ENCODE measurements at regions not wholly inside any gene's neighbourhood (a gene's known extent, or its start where the extent isn't known, plus 50 kb on each side); places are given as distances from the start of the nearest gene placed in this dataset.

- Histone ChIP-seq H3K27me3 (no peaks in the 10 kb centered on the region), H3K36me3 (no peaks in the 10 kb centered on the region), H3K4me1 (no peaks in the 10 kb centered on the region), H3K9me3 (no peaks in the 10 kb centered on the region), H3K4me3 (no peak overlapping the region), H3K27ac (no peak overlapping the region)
- DNase-seq = no peak
- TF ChIP-seq CTCF (IDR thresholded peaks at IDR 0.05) (no peak), POLR2A (IDR thresholded peaks at IDR 0.05) (no peak)
- intact Hi-C loops (cut with DNase I; ENCODE audit: low total_unique reads) = no loop called here
Observed at GRCh38 chr2:2567776-2568175, 236.7 kb upstream of the MYT1L start.

DNA sequence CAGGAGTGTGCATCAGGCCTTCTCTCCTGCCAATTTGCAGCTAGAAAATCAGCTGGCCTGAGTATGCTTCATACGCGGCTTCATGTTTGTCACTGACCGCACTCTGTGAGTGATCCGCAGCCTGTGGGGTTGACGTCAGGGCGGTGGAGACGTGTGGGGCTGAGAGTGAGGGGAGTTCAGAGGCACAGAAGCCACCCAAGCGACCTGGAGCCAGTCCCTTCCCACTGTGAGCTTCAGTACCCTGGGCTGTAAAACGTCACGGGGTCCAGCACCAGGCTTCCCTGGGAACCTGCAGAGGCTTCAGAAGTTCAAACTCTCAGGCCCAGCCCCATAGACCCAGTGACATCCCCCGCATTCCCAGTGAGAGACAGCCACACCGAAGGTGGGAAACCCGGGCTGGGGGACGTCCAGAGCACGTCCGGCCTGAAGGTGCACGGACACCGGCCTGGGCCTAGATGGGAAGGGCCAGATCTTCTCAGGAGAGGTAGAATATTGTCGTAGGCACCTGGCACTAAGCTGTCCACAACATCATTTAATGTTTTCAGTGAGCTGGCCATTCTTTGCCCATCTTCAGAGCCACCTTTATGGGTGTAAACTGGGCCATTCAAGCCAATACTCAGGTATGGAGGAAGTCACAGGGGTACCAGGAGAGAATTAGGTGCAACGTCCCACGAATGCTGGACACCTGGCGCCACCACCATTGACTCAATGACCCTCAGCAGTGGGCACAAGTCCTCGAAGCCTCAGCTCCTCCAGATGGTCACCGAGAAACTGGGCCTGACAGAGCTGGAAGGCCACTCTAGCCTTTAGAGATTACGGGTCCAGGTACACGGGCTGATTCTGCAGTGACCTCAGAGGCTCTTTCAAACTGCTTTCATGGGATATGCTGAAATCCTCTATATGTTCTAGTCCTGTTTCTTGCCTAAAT lies 235.6 kb upstream of the MYT1L start:
- intact Hi-C loops (cut with DNase I; ENCODE audit: low total_unique reads) = no loop called here
- no peak for TF ChIP-seq POLR2A (IDR thresholded peaks at IDR 0.05)
- no peak for TF ChIP-seq CTCF (IDR thresholded peaks at IDR 0.05)
- Histone ChIP-seq H3K27ac (no peak overlapping the region), H3K27me3 (no peaks in the 10 kb centered on the region), H3K9me3 (no peaks in the 10 kb centered on the region), H3K4me1 (no peaks in the 10 kb centered on the region), H3K4me3 (no peak overlapping the region), H3K36me3 (no peaks in the 10 kb centered on the region)
- DNase-seq = no peak

DNA sequence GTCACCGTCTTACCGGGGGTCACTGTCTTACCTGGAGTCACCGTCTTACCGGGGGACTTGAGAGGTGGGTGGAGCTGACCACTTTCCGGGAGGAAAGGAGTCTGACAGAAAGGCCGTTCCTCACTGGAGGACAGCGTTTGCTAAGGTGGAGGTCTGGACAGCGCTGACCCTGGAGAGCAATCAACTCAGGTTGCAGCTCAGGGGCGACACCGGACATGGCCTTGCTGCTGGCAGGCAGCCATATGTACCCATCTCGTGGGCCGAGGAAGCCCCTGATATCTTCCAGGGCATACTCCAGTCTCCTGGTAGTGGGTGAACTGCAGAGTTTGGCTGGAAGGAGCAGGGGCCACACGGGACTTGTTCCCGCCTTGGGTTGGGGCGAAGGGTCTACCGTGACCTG lies 234.6 kb upstream of the MYT1L start:
- Histone ChIP-seq H3K27ac (no peak overlapping the region), H3K27me3 (no peaks in the 10 kb centered on the region), H3K4me3 (no peak overlapping the region), H3K9me3 (no peaks in the 10 kb centered on the region), H3K36me3 (no peaks in the 10 kb centered on the region), H3K4me1 (no peaks in the 10 kb centered on the region)
- intact Hi-C loops (cut with DNase I; ENCODE audit: low total_unique reads) = no loop called here
- DNase-seq = no peak
- TF ChIP-seq CTCF (IDR thresholded peaks at IDR 0.05) = no peak
- no peak for TF ChIP-seq POLR2A (IDR thresholded peaks at IDR 0.05)

GRCh38 chr2:2564300-2565078 lies 233.4 kb upstream of the MYT1L start:
- Histone ChIP-seq H3K27ac (no peak overlapping the region), H3K27me3 (no peaks in the 10 kb centered on the region), H3K4me1 (no peaks in the 10 kb centered on the region), H3K9me3 (no peaks in the 10 kb centered on the region), H3K36me3 (no peaks in the 10 kb centered on the region), H3K4me3 (no peak overlapping the region)
- TF ChIP-seq POLR2A (IDR thresholded peaks at IDR 0.05) = no peak
- no peak for TF ChIP-seq CTCF (IDR thresholded peaks at IDR 0.05)
- no peak for DNase-seq
- intact Hi-C loops (cut with DNase I; ENCODE audit: low total_unique reads) = no loop called here

DNA sequence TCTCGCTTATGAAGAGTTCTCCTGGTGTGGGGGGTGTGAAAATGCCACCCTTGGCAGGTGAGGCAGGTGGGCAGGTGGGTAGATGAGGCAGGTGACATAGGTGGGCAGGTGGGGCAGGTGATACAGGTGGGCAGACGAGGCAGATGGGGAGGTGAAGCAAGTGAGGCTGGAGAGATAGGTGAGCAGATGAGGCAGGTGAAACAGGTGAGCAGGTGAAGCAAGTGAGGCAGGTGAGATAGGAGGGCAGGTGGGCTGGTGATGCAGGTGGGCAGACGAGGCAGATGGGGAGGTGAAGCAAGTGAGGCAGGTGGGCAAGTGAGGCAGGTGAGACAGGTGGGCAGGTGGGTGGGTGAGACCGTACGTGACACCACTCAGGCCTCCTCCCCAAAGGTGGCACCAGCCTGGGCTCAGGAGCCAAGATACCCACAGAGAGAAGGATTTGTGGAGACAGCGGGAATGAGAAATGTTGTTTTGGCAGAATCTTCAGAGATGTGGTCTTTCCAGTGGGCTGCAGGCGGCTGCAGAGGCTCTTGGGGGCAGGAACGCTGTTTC lies 232.3 kb upstream of the MYT1L start:
- no peak overlapping the region for H3K4me3 ChIP-seq
- intact Hi-C loops (cut with DNase I; ENCODE audit: low total_unique reads) = no loop called here
- no peaks in the 10 kb centered on the region for H3K36me3 ChIP-seq
- H3K27me3 ChIP-seq = no peaks in the 10 kb centered on the region
- TF ChIP-seq CTCF (IDR thresholded peaks at IDR 0.05) = no peak
- TF ChIP-seq POLR2A (IDR thresholded peaks at IDR 0.05) = no peak
- no peaks in the 10 kb centered on the region for H3K9me3 ChIP-seq
- DNase-seq = no peak
- no peaks in the 10 kb centered on the region for H3K4me1 ChIP-seq
- H3K27ac ChIP-seq = no peak overlapping the region

Data from uterus (tissue), 3 donors.